ENCODE measurements at regions not wholly inside any gene's neighbourhood (a gene's known extent, or its start where the extent isn't known, plus 50 kb on each side); places are given as distances from the start of the nearest gene placed in this dataset.
"Not testable (repeated sequence)": the region's sequence is repeated elsewhere in the genome, so short reads cannot be mapped to it uniquely, and the experiment has no call there.

GRCh38 chr7:153902862-153903261 is 149.3 kb upstream of the DPP6 start:
- DNase-seq: no peak

- no peak for DNase-seq
These were observed 140.0 kb upstream of the DPP6 start for GRCh38 chr7:153912211-153912610.

GRCh38 chr7:153920126-153920525 is 132.1 kb upstream of the DPP6 start:
- no peak for DNase-seq

- DNase-seq: no peak
These were observed 131.3 kb upstream of the DPP6 start for GRCh38 chr7:153920897-153921296.

- DNase-seq: no peak
These were observed 130.8 kb upstream of the DPP6 start for GRCh38 chr7:153921408-153921807.

- no peak for DNase-seq
These were observed 121.5 kb upstream of the DPP6 start for GRCh38 chr7:153930696-153931095.

GRCh38 chr7:153934048-153934447 is 118.2 kb upstream of the DPP6 start:
- peak; percentile 63 for DNase-seq

- peak; percentile 28 for DNase-seq
These were observed 117.6 kb upstream of the DPP6 start for GRCh38 chr7:153934629-153935028.

GRCh38 chr7:153935095-153935494 is 117.1 kb upstream of the DPP6 start:
- no peak for DNase-seq

GRCh38 chr7:153938451-153938850 is 113.7 kb upstream of the DPP6 start:
- no peak for DNase-seq

- peak; percentile 18 for DNase-seq
These were observed 113.0 kb upstream of the DPP6 start for GRCh38 chr7:153939177-153939576.

GRCh38 chr7:153939654-153940053 is 112.5 kb upstream of the DPP6 start:
- no peak for DNase-seq

- DNase-seq: no peak
These were observed 111.1 kb upstream of the DPP6 start for GRCh38 chr7:153941061-153941460.

GRCh38 chr7:153942036-153942435 is 110.2 kb upstream of the DPP6 start:
- DNase-seq: no peak

- peak; percentile 40 for DNase-seq
These were observed 108.7 kb upstream of the DPP6 start for GRCh38 chr7:153943457-153943856.

- DNase-seq: peak; percentile 30
These were observed 108.3 kb upstream of the DPP6 start for GRCh38 chr7:153943861-153944260.

- no peak for DNase-seq
These were observed 104.1 kb upstream of the DPP6 start for GRCh38 chr7:153948060-153948459.

GRCh38 chr7:153951316-153951715 is 100.9 kb upstream of the DPP6 start:
- DNase-seq: no peak

- DNase-seq: no peak
These were observed 97.7 kb upstream of the DPP6 start for GRCh38 chr7:153954477-153954876.

GRCh38 chr7:153957677-153958076 is 94.5 kb upstream of the DPP6 start:
- not testable (repeated sequence) for DNase-seq

- DNase-seq: not testable (repeated sequence)
These were observed 93.8 kb upstream of the DPP6 start for GRCh38 chr7:153958381-153958780.

- DNase-seq: not testable (repeated sequence)
These were observed 93.4 kb upstream of the DPP6 start for GRCh38 chr7:153958789-153959188.

GRCh38 chr7:153964481-153965112 is 87.6 kb upstream of the DPP6 start:
- DNase-seq: not testable (repeated sequence)

GRCh38 chr7:153969016-153969415 is 83.2 kb upstream of the DPP6 start:
- not testable (repeated sequence) for DNase-seq

GRCh38 chr7:153974603-153975002 is 77.6 kb upstream of the DPP6 start:
- not testable (repeated sequence) for DNase-seq

Measured in DMS153 (cell line).